ENCODE measurements at regions not wholly inside any gene's neighbourhood (a gene's known extent, or its start where the extent isn't known, plus 50 kb on each side); places are given as distances from the start of the nearest gene placed in this dataset.
"Not testable (repeated sequence)": the region's sequence is repeated elsewhere in the genome, so short reads cannot be mapped to it uniquely, and the experiment has no call there.

DNA sequence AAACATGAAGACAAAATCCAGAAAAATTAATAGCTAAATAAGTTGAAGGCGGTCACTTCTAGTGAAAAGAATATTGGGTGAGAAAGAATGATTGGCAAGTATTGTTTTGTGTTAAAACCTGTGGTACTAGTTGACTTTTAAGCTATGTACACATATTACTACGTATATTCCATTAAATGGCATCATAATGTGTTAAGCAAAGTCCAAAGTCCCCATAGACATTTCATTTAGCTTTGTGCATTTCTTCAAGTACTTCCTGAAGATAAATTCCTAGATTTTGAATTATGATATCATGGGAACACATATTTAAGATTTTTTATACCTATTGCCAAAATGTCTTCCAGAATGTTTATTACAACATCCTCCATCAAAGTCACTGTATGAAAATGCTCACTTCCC lies 272.7 kb upstream of the IRAK1BP1 start:
- no peak for DNase-seq

DNA sequence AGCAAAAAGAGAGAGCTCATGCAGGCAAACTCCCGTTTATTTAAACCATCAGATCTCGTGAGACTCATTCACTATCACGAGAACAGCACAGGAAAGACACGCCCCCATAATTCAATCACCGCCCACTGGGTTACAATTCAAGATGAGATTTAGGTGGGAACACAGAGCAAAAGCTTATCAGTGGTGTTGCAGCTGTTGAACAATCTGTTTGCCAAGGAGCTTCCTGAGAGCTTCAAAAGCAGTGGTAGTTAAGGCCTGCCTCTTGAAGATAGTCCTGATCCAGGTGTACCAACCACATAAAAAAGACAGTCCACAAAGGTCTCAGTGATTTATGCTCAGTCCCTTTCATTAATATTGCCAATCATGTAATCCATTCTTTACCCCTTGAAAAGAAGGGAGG lies 269.4 kb upstream of the IRAK1BP1 start:
- no peak for DNase-seq

DNA sequence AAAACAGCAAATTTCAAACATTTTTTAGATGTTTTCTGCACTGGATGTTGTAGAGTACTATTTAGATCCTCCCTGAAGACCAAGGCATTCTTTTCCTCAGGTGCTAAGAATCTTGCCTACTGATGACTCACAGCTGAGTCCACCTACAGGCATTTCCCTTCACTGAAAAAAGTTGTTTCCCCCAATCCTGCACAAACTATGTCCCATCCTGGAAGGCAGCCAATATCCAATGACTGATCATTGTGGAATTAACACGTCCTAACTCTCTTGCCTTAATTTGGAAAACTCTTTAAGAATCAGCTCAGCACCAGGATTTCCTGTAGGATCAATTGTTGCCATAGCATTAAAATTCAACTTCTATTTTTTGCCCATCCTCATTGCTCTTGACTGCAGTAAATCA lies 268.4 kb upstream of the IRAK1BP1 start:
- no peak for DNase-seq

DNA sequence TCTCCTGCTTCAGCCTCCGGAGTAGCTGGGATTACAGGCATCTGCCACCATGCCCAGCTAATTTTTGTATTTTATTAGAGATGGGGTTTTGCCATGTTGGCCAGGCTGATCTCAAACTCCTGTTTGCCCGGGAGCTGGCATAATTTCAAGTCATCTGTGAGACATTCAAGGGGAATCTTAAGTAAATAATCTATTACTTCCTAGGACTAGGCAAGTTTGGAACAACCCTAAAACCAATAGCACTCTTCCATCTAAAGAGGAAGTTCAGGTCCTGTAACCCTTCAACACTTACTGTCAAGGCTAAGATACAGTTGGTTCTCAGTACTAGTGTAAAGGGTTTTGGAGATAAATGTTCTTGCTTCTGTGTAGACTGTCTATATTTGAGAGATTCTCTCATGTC lies 267.8 kb upstream of the IRAK1BP1 start:
- DNase-seq, result no peak

DNA sequence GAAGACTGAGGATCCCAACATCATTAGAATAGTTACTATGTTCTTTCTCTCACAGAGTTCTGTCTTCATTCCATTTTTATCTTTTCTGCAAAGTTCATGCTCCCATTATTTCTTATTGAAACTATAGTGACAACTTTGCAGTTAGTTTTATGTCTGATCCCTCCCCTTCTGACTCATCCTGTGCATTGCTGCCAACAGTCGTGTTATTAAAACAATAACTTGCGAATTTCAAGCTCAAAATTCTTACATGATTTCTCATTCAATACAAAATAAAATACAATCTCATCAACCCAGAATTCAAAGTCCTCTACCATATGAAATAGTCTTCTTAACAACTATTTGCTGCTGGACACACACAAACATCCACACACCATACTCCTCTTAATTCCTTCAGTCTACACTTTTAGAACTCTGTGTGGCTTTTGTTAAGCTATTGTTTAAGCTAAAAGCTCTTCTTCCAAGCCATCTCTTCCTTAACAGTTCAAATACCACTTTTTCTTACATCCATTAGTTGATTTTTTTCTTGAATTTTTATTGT lies 261.4 kb upstream of the IRAK1BP1 start:
- no peak for DNase-seq

DNA sequence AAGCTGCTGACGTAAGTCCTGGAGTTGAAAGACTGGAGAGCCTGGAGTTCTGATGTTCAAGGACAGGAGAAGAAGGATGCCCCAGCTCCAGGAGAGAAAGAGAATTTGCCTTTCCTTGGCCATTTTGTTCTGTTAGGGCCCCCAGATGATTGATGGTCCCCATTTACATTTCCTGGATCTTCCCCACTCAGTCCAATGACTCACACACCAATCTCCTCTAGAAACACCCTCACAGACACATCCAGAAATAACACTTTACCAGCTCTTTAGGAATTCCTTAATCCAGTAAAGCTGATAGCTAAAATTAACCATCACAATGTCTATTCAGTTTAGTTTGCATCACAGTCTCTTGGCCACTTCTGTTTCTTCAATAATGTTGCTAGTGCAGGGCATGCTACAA lies 260.2 kb upstream of the IRAK1BP1 start:
- DNase-seq, result no peak

DNA sequence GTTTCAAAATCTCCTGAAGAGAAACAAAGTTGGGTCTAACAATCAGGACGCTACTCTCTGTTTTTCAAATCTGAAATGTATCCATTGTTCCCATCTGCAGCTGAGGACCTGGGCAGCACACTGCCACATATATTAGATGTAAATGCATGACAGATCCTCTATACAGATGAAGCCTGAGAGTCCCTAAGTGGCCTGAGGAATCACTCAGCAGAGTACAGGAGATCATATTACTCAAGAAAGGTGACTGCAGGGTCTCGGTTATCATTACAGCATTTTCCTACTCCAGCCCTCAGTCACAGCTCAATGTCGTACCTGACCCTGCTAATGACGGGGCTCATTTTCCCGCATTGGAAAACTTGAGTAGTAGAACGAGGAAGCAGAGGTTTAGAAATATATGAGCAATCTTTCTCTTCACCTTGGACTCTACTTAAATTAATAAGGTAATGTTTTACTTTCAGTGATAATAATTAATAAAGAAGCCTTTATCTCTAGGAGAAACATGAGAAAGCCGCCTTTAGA lies 256.2 kb upstream of the IRAK1BP1 start:
- no peak for DNase-seq

DNA sequence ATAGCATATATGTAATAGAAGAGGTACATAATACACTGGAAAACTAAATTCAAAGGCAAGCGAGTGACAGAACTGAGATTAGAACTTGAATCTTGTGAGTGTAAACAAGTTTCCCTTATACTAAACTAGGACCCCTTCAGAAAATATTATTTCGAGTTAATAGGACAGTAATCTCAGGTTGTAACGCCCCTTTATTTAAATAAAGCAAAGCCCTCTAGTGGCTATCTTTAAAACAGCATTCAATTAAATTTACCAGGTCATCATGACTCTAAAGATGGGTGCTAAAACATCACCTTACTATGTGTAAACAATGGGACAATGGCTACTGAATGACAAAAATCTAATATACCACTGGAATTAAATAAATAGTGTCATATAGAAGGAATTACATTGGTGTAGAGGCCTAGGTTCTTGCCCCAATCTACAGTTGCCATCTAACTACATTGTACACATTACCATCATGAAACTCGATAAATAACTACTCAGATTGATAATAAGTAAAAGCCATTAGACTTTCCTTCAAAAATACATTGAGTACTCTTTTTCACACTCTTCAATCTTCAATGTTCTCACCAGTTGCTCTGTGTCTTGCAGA lies 255.4 kb upstream of the IRAK1BP1 start:
- DNase-seq, result peak in 1 of 2 donors; percentile 5

DNA sequence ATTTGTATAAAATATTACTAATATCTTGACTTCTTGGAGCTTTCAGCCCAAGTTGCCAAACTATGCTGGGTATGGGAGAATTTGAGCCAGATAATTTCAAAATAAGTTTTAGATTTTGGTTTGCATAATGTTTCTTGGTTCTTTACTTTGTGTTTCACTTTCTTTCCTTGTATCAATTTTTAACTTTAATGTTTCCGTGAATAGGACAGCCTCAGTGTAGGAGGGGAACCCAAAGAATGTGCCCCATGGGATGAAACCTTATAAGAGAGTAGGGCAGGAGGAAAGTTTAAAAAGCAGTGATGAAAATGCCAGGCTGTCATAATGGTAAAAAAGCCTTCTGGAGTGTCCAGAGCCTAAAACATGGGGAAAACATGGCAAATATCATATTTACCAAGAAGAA lies 252.4 kb upstream of the IRAK1BP1 start:
- no peak for DNase-seq

DNA sequence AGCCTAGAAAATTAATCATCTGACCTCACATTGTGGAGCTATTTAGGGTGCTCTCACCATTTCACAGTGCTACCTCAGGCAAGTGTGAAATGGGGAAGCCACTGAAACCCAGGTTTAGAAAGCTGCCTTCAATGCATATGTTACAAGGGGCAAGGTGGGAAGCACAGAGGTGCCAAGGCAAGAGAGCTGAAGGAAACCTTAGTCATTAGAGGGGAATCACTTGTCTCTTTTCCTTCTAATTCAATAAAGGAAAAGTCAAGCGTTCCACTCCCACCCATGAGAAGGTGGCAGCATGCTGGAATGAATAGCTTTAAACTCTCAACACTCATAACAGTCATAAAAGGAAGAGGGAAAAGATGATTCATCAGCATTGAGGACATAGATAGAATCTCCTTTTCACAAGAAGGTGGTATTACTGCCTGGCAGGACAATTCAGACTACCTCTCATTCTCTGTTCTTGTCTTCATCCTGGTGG lies 251.9 kb upstream of the IRAK1BP1 start:
- no peak for DNase-seq

DNA sequence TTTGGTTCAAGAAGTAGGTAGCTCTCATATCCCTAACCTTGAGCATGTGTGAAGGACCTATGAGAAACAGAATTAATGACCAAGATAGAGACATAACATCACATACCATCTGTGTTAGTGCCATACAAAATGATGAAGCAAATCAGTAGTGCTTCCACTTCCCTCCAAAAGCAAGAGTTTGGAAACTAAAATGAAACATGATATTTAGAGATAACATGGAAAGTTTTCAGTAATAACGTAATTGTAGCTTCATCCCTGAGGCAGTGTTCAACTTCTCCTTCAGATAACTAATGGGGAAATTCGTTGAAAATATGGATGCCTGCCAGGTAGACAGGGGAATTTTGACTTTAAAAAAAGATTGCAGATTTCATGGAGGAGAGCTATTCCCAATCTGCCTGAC lies 248.4 kb upstream of the IRAK1BP1 start:
- DNase-seq, result no peak

DNA sequence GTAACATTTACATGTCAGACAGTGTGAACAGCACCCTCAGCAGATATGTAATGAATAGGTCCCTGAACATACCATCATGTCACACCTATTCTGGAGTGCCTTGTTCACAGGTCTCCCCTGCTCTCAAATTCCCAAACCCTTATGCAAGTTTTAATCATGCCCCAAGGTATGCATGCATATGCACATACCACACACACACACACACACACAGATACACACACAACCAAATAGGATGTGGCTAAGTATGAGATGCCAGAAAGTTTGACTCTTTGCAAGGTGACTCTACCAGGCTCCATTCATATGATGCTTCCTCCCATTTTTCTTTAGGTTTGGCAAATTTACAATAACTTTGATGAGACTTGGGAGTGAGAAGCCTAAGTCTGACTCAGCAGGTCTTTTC lies 243.8 kb upstream of the IRAK1BP1 start:
- no peak for DNase-seq

DNA sequence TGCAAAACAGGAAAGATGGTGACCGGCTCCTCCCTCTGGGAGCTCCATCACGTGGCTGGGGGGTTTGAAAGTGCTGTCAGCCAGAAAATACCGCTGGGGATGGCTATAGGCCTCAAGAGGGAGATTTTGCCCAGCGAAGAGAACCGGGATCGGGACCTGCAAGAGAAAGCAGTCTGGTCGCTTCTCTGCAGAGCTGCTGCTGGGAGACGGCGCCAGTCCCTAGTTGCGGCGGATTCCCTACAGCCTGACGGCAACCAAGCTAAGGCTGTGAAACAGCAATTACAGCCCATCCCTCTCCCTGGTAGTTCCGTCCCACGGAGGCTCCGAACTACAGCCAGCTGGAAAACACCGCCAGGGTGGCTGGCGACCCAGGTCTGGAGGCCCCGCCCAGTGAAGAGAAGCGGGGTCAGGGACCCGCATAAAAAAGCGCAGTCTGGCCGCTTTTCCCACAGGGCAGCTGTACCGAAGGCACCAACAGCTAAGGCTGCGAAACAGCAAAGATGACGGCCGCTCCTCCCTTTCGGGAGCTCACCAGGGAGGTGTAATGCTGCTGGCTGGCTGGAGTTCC lies 238.1 kb upstream of the IRAK1BP1 start:
- no peak for DNase-seq

DNA sequence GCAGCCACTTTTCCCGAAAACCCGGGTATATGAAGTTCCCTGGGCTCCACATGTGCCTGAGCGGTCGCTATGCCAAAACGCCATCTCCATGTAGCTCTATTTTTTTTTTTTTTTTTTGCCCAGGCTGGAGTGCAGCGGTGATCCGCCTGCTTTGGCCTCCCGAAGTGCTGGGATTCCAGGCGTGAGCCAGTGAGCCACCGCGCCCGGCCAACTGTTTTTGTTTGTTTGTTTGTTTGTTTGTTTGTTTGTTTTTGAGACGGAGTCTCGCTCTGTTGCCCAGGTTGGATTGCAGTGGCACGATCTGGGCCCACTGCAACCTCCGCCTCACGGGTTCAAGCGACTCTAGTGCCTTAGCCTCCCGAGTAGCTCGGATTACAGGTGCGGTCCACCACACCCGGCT lies 237.5 kb upstream of the IRAK1BP1 start:
- DNase-seq, result no peak

DNA sequence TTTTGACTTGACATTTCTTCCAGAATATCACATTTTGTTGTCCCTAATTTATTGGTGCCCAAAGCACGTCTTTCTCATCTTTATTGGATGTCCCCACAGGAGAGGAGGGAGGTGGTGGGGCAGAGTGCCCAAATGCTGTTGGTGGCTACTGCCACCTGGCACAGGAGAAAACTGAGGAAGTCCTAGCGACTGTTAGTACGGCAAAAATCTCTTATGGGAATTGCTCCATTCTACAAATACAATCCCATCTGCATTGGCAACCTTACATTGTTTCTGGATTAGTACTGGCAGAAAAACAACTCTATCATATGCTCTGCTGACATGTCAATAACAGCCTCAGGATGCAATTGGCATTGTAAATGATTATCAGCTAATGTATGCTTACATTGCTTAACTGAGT lies 235.4 kb upstream of the IRAK1BP1 start:
- DNase-seq, result no peak

DNA sequence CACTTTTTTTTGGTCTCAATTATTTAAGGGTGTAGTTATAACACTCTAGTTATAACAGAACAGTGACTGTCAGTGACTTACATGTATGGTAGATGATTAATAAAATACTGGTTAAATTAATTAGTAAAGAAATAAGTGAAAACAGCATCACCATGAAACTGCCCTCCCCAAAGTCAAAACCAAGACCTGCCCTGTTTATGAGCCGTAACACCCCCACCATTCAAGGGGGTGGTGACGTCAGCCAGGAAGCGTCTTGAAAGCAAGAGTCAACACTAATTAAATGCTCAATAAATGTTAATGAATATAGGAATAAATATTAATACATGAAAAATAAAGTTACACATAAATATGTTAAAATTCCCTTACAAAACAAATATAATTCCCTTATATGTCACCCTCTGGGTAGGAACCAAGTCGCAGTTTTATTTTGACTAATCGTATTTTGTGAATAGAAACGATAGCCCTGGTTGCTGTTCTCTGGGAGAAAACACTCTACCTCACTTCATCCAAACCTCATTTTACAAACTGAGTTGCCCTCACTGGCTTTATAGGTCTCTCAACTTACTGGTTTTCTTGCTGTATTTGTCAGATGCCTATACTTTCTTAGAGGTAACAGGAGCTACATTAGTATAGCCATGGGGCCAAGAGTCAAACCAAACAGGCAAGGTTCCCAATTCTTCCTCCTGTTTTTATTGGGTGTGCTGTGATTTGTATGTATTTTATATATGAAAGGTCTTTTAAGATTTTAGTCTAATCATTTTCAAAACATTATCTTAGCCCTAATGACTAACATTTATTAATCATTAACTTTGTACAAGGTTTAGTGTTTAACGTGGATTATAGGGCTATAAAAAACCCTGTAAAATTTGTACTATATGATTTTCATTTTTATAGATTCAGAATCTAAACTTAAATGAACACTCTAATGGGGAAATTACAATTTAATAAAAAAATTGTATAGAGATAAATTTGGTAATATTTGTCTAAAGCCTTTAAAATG lies 227.9 kb upstream of the IRAK1BP1 start:
- no peak for DNase-seq

DNA sequence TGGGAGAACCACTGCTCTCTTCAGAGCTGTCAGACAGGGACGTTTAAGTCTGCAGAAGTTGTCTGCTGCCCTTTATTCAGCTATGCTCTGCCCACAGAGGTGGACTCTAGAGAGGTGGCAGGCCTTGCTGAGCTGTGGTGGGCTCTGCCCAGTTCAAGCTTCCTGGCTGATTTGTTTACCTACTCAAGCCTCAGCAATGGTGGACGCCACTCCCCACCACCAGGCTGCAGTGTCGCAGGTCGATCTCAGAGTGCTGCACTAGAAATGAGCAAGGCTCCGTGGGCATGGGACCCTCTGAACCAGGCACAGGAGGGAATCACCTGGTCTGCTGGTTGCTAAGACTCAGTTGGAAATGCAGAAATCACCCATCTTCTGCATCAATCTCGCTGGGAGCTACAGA lies 223.4 kb upstream of the IRAK1BP1 start:
- not testable (repeated sequence) for DNase-seq

DNA sequence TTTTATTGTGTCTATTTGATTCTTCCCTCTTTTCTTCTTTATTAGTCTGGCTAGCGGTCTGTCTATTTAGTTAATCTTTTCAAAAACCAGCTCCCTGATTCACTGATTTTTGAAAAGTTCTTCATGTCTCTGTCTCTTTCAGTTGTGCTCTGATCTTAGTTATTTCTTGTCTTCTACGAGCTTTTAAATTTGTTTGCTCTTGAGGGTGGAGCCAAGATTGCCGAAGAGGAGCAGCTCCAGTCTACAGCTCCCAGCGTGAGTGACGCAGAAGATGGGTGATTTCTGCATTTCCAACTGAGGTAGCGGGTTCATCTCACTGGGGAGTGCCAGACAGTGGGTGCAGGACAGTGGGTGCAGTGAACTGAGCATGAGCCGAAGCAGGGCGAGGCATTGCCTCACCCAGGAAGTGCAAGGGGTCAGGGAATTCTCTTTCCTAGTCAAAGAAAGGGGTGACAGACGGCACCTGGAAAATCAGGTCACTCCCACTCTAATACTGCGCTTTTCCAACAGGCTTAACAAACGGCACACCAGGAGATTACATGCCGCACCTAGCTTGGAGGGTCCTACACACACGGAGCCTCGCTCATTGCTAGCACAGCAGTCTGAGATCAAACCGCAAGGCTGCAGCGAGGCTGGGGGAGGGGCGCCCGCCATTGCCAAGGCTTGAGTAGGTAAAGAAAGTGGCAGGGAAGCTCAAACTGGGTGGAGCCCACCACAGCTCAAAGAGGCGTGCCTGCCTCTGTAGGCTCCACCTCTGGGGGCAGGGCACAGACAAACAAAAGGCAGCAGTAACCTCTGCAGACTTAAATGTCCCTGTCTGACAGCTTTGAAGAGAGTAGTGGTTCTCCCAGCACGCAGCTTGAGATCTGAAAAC lies 220.6 kb upstream of the IRAK1BP1 start:
- DNase-seq, result not testable (repeated sequence)

DNA sequence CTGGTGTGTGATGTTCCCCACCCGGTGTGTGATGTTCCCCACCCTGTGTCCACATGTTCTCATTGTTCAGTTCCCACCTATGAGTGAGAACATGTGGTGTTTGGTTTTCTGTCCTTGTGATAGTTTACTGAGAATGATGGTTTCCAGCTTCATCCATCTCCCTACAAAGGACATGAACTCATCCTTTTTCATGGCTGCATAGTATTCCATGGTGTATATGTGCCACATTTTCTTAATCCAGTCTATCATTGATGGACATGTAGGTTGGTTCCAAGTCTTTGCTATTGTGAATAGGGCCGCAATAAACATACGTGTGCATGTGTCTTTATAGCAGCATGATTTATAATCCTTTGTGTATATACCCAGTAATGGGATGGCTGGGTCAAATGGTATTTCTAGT lies 201.5 kb upstream of the IRAK1BP1 start:
- not testable (repeated sequence) for DNase-seq

DNA sequence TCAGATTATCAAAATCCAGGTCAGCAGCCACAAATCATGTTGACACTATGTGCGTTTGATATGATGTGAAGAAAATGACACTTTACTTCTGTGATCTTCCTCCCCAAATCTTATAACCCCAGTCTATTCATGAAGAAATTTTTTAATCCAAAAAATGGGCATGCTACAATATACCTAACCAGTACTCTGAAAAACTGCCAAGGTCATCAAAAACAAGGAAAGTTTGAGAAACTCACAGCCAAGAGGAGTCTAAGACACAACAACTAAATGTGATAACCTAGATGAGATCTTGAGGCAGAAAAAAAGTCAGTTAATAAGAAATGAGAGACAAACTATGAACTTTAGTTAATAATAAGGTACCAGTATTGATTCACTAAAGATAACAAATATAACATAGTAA lies 200.6 kb upstream of the IRAK1BP1 start:
- DNase-seq, result no peak

DNA sequence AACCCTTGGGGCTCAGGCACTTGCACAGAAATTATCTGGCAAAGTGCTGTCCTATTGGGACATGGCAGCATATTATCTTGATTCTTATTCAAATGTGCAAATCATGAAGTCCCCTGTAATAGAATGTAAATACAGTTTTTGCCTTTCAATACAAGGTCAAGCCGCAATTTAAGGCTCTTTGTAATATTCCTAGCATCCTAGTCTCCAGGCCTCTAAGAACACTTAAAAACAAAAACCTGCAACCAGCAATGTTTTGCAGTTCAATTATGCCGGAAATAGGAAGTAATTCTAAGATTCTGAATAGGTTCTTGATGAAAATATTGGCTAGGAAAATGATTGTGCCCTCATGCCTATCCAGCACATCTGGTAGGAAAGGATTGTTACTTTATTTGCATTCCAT lies 197.2 kb upstream of the IRAK1BP1 start:
- no peak for DNase-seq

DNA sequence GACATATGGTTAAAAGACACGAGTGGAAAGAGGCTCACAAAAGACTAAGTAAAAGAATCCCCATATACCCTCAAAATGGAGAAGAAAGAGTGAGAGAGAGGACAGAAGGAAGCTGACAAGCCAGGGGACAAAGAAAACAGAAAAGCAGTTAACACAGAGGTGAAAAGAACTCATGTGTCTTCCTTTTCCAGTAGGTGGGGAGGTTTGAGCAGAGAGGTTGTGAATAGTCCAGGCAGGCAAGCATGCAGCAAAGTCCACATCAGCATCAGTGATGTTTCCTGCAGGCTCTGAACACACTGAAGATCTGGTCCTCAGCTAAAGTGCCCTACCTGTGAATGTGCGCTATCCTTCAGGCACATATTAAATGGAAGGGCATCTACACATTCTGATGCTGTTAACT lies 196.5 kb upstream of the IRAK1BP1 start:
- no peak for DNase-seq
